Posterior vena cava (tissue), 2 donors: ENCODE measurements at regions not wholly inside any gene's neighbourhood (a gene's known extent, or its start where the extent isn't known, plus 50 kb on each side); places are given as distances from the start of the nearest gene placed in this dataset.
"Not testable (repeated sequence)": the region's sequence is repeated elsewhere in the genome, so short reads cannot be mapped to it uniquely, and the experiment has no call there.

Experiments used
- DNase-seq: peaks from one replicate; pipeline ENCODE4 v3.0.0-alpha.2; 2020; ENCODE audit warnings: low spot score
- intact Hi-C, 2 donors: fragments of 100-400 bp; cut with DNase I; formaldehyde crosslinking; loops; one replicate each; pipeline versions ENCODE4 v1.14.1 to v1.14.2; 2022 to 2023
- donor health status: DM: yes; HTN: yes; CAD: no.
- donor health status: DM: yes; HTN: yes; CAD: no.

DNA sequence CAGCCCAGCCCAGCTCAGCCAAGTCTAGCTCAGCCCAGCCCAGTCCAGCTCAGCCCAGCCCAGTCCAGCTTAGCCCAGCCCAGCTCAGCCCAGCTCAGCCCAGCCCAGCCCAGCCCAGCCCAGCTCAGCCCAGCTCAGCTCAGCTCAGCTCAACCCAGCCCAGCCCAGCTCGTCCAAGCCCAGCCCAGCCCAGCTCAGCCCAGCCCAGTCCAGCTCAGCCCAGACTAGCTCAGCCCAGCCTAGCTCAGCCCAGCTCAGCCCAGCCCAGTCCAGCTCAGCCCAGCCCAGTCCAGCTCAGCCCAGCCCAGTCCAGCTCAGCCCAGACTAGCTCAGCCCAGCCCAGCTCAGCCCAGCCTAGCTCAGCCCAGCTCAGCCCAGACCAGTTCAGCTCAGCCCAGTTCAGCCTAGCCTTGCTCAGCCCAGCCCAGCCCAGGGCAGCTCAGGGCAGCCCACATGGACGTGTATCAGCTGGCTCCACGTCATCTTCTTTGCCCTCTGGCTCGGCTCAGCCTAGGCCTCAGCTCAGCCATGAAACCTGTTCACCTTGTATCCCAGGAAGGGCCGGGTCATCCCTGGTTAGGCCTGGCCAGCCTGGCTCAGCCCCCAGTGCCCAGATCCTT, 185.6 kb downstream of the TMEM121 start:
- intact Hi-C loops = no loop called here
- peak; percentile 71 for DNase-seq

DNA sequence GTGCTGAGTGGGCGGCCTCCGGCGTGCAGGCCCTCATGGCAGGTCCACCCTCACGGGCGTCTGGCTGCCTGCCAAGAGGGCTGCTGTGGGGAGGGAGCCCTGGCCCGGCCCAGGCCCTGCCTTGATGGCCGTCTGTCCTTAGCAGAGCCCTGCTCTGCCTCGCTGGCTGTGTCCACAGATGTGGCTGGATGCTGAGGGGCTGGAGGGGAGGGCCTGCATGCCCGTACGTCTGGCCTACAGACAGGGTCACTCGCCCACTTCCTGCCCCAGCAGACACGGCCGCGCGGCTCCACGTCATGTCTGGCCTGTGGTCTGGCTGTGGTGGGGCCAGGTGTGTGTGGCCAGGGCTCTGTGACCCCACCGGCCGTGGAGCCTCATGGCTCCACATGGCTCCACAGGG, 186.3 kb downstream of the TMEM121 start:
- DNase-seq = peak; percentile 70
- intact Hi-C loops = not testable (repeated sequence)

DNA sequence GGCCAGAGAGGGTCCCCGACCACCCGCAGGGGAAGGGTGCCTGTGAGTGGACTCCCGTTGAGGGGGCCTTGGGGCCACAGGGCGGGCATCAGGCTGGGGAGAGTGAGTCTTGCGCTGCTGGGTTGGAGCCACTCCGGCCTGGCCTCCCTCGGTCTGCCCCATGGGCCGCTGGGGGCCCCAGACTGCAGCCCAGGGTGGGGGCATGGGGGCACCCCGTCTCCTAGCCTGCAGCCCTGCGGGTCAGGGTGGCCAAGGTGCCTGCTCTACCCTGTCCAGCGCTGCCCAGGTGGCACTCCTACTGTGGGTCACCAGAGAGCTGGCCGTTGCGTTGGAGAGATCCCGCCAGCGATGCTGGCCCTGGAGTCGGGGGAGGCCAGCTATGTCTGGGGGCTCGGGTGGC, 186.8 kb downstream of the TMEM121 start:
- peak; percentile 51 for DNase-seq
- intact Hi-C loops = not testable (repeated sequence)

DNA sequence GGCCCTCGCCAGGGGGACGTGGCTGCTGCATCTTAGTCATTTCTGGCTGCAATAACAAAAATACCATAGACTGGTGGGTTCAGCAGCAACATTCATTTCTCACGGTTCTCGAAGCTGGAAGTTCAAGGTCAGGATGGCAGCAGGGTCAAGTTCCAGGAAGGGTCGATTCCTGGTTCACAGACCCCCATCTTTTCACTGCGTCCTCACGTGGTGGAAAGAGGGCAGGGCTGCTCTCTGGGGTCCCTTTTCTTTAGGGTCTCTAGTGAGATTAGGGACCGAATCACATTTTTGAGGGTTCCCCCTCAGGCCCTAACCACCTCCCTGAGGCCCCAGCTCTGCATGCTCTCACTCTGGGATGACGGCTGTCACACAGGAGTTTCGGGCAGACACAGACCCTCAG, 187.5 kb downstream of the TMEM121 start:
- DNase-seq = peak; percentile 13
- intact Hi-C loops = not testable (repeated sequence)

DNA sequence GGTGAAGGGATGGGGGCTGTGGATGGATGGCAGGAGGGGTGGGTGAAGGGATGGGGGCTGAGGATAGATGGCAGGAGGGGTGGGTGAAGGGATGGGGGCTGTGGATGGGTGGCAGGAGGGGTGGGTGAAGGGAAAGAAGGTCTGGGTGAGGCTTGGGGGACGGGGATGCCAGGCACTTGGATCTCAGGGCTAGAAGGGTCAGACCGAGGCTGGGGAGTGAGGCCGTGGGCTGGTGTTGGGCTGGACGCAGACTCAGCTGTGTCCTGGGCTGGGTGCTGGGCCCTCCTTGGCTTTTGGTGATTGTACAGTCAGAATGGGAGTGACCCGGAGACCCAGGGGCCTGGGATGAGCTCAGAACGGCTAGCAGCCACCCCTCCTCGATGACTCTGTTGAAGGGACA, 192.4 kb downstream of the TMEM121 start:
- intact Hi-C loops = not testable (repeated sequence)
- peak; percentile 53 for DNase-seq

DNA sequence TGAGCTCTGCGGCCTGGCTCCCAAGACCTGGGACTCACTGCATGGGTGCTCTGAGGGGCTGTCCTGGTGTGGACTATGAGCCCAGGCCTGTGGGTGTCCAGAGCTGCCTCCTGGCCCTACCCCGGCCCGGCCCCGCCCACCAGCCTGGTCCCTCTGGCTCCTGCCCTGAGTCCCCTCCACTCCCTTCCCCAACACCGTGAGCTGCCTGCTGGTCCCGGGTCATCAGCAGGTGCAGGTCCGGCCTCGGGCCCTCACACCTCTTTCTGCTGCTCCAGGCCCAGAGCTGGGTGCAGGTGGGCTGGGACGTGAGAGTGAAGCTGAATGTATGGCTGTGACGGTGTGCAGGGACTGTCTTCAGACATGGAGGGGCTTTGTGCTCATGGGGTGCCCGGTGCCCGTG, 193.7 kb downstream of the TMEM121 start:
- intact Hi-C loops = not testable (repeated sequence)
- peak; percentile 45 for DNase-seq

DNA sequence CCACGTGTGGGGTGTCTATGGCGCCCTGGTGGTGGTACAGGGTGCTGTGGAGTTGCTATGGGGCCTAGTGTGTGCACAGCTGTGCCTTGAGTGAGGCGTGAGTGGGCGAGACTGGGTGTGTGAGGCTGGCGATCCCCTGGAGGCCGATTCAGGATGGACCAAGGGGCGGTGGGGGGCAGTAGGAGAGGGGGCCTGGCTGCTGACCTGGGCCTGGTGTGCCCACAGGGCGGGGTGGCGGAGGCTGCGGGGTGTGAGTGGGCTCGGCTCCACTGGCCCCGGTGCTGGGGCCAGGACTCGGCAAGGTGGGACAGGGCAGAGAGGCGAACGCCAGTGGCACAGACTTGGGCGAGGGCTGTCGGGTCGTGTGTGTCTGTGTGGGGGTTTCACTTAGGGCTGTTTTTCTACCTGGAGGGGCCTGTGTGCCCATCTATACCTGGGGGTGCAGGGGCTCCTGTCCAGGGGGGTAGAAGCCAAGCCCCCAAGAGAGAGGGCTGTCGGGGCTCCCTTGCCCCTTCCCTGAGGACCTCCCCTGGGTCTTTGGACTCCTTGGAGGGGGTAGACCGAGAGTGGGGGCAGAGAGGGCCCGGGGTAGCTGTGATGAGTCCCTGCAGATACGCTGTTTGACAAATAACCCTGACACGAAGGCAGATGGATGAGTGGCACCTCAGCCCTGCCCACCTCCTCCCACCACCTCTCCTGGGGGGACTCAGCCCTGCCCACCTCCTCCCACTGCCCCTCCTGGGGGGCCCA, 194.6 kb downstream of the TMEM121 start:
- intact Hi-C loops = not testable (repeated sequence)
- DNase-seq = peak; percentile 56

DNA sequence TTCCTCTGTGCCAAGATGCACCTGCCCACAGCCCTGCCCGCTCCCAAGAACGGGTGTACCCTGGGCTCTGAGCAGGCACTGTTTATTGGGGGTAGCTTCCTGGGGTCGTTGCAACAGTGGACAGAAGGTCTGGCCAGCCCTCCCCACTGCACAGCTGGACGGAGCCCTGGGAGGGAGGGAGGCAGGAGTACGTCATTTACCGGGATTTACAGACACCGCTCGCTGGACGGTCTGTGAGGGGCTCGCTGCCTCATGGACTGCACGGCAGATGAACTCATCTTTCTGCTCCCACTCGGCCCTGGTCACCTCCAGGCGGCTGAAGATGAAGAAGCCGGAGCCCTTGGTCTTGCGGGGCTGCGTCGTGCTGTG, 195.2 kb downstream of the TMEM121 start:
- intact Hi-C loops = not testable (repeated sequence)

DNA sequence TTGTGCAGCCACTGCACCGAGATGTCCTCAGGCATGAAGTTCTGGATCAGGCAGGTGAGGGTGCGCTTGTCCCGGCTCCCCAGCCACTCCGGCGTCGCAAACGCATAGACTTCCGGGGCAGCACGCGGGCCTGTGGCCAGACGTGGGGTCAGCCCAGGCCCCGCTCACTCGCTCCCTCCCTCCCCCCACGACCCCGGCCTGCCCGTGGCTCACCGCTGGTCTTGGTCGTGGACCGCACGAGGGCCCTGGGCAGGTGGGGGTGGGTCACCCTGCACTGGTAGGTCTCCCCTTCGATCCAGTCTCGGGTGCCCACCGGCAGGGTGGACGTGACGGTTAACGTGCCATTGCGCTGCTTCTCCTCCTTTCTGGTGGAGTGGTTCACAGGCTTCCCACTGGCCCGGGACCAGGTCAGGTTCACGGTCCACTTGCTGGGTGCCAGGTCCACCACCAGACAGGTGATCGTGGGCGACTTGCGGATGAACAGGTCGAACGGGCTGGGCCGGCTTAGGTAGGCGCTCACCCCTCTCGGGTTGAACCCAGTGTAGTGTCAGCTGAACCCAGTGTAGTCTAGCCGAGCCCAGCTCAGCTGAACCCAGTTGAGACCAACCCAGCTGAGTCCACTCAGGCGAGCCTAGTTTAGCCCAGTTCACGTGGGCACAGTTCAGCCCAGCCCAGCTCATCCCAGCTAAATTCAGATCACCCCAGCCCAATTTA, 195.8 kb downstream of the TMEM121 start:
- peak; percentile 76 for DNase-seq
- intact Hi-C loops = not testable (repeated sequence)

More for the DNA sequence above, 195.2 kb downstream of the TMEM121 start:
- DNase-seq = peak; percentile 57

DNA sequence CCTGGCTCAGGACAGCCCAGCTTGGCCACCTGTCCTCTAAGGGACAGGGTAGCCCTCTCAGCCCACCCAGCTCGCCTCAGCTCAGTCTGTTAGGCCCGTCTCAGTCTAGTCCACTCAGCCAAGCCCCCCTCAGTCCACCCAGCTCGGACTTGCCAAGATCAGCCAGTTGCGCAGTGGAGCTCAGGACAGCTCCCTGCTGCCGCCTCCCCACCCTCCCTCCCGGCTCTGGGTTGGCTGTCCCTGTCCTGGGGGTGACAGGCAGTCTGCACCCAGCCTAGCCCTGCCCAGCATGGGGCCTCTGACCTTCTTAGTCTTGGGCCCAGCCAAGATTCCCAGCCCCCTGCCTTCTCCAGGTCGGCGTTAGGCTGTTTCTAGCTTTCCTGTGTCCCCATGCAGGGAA, 196.9 kb downstream of the TMEM121 start:
- intact Hi-C loops = not testable (repeated sequence)
- peak; percentile 34 for DNase-seq

DNA sequence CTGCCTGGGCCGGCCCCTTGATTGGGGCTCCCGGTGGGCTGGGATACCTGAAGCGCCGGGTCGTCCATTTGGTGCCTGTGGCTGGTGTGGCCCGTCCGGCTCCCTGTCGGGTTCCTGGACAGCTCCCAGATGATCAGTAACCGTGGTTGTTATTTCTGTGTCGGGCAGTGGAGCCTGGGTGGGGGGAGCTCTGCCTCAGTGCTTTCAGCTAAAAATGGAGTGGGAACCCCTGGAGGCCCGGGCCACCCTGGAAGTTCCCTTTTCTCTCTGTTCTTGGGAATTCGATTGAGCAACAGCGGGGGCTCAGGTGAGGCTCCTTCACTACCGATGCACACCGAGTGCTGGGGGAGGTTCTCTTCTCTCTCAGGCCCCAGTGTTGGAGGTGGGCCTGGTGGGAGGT, 197.4 kb downstream of the TMEM121 start:
- intact Hi-C loops = not testable (repeated sequence)
- peak; percentile 74 for DNase-seq

DNA sequence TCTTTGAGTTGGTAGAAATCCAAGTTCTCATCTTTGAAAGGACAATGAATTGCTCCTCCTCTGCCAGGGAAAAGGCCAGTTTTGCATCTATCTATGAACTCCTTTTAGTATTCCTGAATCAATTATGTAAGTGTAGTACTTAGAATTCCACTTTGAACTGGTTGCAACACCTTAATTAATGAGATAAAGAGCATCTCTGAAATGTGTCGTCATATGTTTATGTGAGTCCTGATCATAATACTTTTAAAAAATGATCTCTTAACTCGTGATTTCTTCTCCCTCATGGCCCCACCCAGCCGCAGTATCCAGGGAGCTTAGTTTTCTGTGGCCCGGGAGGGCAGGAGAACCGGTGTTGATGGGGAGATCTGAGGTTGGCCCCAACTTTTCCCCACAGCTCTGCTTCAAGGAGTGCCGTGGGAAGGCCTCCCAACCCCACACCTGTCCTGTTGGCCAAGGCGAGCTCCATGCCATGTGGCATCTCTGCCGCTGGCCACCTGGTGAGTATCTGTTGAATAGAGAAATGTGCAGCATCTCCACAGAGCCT, 203.5 kb downstream of the TMEM121 start:
- intact Hi-C loops = not testable (repeated sequence)
- DNase-seq = peak; percentile 37

DNA sequence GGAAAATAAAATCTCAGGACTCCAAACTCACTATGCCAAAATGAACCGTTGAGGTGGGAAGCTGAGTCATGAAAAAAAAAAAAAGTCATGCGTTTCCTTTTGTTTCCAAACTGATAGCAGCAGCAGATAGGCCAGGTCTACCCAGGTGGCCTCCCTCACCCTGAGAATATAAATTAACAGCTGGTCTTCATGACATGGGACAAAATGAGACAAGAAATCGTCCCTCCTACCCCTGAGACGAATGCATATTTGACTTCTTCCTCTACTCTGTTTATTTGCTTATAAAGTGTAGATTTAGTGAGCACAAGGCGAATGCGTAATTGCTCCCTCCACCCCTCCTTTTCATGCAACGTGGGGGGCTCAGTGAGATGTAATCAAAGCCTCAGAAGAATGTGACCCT, 204.3 kb downstream of the TMEM121 start:
- intact Hi-C loops, DNase-seq: not testable (repeated sequence)

DNA sequence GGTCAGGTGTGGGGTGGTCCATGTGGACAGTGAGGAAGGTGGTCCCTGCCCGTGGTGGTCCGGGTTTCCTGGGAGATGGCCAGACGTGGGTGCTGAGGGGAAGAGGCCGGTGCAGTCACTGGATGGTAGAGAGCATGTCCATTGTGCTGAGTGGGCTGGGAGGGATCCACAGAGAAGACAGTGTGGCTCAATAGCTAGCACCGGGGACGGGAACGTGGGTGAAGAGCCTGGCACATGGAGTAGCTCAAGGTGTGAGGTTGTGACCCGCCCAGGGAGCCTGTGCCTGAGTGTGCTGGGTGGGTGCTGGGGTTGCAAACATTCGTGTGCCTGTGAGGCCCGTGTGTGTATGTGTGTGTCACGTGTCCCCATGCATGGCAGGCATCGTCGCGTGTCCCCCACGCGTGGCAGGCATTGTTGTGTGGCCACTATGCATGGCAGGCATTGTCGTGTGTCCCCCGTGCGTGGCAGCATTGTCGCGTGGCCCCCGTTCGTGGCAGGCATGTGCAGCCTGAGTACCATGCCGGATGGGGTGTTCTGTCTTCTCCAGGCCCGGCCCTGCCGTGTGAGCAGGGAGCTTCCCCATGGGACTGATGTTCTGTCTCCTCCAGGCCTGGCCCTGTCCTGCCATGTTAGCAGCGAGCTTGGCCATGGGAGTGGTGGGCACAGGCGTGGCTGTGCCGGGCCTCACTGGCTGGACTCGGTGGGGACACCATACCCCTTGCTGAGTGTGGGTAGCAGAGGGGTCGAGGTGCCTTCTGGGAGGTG, 205.0 kb downstream of the TMEM121 start:
- peak; percentile 67 for DNase-seq

DNA sequence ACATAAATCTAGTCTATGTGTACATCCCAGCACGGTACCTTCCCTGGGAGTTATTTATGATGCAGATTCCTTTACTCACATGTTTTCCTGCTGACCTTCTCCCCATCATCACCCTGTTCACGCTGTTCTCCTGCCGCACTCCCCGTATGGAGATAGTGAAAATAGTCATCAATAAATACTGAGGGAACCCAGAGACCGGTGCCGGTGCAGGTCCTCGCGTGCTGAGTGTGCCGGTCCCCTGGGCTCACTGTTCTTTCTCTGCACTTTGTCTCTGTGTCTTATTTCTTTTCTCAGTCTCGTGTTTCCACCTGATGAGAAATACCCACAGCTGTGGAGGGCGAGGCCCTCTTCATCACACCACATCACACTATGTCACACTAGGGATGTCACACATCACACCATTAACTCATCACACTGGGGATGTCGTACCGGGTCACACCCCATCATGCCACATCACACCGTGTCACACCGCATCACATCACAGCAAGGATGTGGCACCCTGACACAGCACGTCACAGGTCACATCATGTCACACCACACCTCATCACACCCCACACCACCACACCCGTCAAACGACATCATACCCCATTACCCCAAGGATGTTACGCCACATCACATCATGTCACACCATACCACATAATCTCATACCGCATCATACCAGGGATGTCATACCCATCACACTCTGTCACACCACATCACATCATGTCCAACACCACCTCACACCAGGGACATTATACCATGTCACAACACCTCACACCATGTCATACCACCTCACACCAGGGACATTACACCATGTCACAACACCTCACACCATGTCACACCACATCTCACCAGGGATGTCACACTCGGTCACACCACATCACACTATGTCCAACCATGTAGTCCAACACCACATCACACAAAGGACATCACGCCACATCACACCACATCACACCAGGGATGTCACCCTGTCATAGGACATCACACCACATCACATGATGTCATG, 207.0 kb downstream of the TMEM121 start:
- intact Hi-C loops = no loop called here
- DNase-seq = no peak

More for the DNA sequence above, 205.0 kb downstream of the TMEM121 start:
- intact Hi-C loops = not testable (repeated sequence)

DNA sequence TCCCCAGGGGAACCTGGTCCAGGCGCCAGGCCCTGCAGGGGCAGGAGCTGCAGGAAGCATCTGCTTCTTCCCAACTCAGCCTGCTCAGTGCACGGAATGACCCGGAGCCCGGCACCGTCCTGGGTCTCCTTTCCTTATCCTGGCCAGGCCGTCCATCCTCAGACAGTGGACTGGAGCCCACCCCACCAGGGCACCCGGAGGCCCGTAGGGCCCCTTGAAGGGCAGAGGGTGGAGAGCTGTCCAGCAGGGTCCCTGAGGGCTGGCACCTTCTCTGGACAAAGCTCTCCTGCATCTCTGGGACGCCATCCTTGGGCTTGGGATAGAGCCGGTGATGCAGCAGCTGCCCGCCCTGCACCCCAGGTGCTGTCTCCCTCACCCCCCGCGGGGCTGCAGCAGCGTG, 207.9 kb downstream of the TMEM121 start:
- intact Hi-C loops = not testable (repeated sequence)
- peak; percentile 61 for DNase-seq

DNA sequence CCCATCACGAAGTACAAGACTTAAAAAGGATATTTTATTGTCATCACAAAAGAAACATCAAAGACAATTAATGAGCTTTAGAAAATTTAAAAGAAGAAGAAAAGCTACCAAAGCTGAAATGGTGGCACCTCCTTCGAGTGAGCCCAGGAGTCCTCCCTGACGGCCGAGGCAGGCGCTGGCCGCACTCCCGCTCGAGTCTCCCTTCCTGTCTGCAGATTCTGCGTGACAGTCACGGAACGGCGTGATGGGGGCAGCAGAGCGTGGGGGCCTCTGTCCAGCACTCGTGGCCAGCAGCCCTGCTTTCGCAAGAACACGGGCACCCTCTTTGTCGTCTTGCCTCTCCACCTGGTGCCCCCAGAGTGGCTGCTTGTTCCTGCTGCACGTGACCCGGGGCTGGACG, 209.9 kb downstream of the TMEM121 start:
- DNase-seq = peak; percentile 53
- intact Hi-C loops = not testable (repeated sequence)
